ENCODE measurements at regions not wholly inside any gene's neighbourhood (a gene's known extent, or its start where the extent isn't known, plus 50 kb on each side); places are given as distances from the start of the nearest gene placed in this dataset.

- TF ChIP-seq GATA3 (IDR thresholded peaks at IDR 0.05; ENCODE audit: low read depth, low read length) (no peak), GATA2 (IDR thresholded peaks at IDR 0.05; ENCODE audit: low read depth, low read length) (no peak)
These were observed 149.7 kb upstream of the ADCY2 start for GRCh38 chr5:7246287-7246686.
